ENCODE measurements at regions not wholly inside any gene's neighbourhood (a gene's known extent, or its start where the extent isn't known, plus 50 kb on each side); places are given as distances from the start of the nearest gene placed in this dataset.

DNA sequence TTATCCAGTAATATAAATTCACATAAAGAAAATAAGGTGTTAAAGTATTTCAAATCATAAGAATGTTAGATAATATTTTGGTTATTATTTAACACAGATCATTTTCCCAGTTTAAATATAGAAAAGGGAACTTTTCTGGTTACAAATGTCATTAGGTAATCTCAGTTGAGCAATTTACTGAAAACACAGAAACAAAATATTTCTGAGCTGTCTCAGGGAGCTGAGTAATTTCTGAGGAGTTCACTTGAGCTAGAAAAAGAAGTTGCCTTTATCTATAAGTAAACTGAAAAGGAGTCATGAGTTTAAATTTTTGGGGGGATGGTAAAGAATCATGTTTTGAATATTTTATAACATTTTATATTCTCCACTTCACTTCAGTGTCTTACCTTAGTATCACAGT, 855.4 kb upstream of the ARPP21 start:
- Histone ChIP-seq H4K12ac (ENCODE audit: low read depth, low read length) (no peak overlapping the region), H3K9me3 (ENCODE audit: insufficient read depth, low read depth, low read length) (no peaks in the 10 kb centered on the region), H4K8ac (ENCODE audit: low read depth, low read length) (no peak overlapping the region), H3K27me3 (ENCODE audit: insufficient read depth, low read length) (no peaks in the 10 kb centered on the region), H3K79me2 (ENCODE audit: control insufficient read depth, insufficient read depth, low read length, poor library complexity) (no peaks in the 10 kb centered on the region), H2AK5ac (ENCODE audit: low read length) (no peak overlapping the region), H3K9ac (ENCODE audit: low read length) (no peak overlapping the region), H3K36me3 (ENCODE audit: control insufficient read depth in 1 of 2, insufficient read depth in 2 of 2, low read length in 2 of 2) (no peaks in the 10 kb centered on the region), H3K4ac (ENCODE audit: low read depth, low read length) (no peak overlapping the region), H3K14ac (ENCODE audit: low read length) (no peak overlapping the region), H3K4me1 (ENCODE audit: control insufficient read depth in 1 of 2, insufficient read depth in 2 of 2, low read length in 2 of 2) (peaks cover 0 to 2% of the 10 kb centered on the region in 2 experiments), H4K91ac (ENCODE audit: low read depth, low read length) (no peak overlapping the region), H3K18ac (ENCODE audit: low read length) (no peak overlapping the region), H2BK12ac (ENCODE audit: low read length) (no peak overlapping the region), H3K27ac (ENCODE audit: low read depth, low read length) (no peak overlapping the region), H2BK5ac (ENCODE audit: low read depth, low read length, poor library complexity) (no peak overlapping the region), H3K4me2 (ENCODE audit: low read length) (no peak overlapping the region), H3K4me3 (ENCODE audit: low read depth, low read length) (no peak overlapping the region), H3K23ac (ENCODE audit: low read length) (no peak overlapping the region), H2AFZ (ENCODE audit: insufficient read depth, low read length, poor library complexity) (no peak overlapping the region), H2BK120ac (ENCODE audit: insufficient read depth, low read length, poor library complexity) (no peak overlapping the region), H3K79me1 (ENCODE audit: low read length) (no peaks in the 10 kb centered on the region)
- DNase-seq: peak in 1 of 2 donors; percentile 52

DNA sequence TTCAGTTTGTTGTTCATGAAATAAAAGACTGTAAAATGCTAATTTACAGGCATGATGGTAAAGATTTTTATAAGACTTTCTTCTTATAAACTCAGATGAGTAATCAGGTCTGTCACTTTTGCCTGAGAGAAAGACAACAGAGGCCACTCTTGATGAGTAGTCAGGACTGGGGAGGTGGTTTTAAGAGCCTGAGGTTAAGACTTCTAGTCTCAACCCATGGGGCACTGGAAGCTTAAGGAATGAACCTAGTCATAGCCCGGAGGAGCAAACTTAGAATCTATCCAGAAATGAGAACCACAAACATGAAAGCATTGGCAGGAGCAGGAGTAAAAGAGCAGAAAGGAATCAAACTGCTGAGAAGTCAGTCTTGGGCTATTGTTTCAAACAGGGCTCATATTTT, 846.3 kb upstream of the ARPP21 start:
- H3K9me3 ChIP-seq (ENCODE audit: insufficient read depth, low read depth, low read length): no peaks in the 10 kb centered on the region
- H2AK5ac ChIP-seq (ENCODE audit: low read length): no peak overlapping the region
- H3K4me2 ChIP-seq (ENCODE audit: low read length): no peak overlapping the region
- H3K4ac ChIP-seq (ENCODE audit: low read depth, low read length): no peak overlapping the region
- WGBS (ENCODE audit: extremely low coverage, insufficient coverage, insufficient read length): no CpG with 5 or more reads among the region's 1 CpG
- no peak overlapping the region for H2BK5ac ChIP-seq (ENCODE audit: low read depth, low read length, poor library complexity)
- H3K27ac ChIP-seq (ENCODE audit: low read depth, low read length): no peak overlapping the region
- H2BK12ac ChIP-seq (ENCODE audit: low read length): no peak overlapping the region
- no peaks in the 10 kb centered on the region for H3K4me1 ChIP-seq (ENCODE audit: control insufficient read depth in 1 of 2, insufficient read depth in 2 of 2, low read length in 2 of 2)
- DNase-seq: no peak
- no peaks in the 10 kb centered on the region for H3K27me3 ChIP-seq (ENCODE audit: insufficient read depth, low read length)
- H4K91ac ChIP-seq (ENCODE audit: low read depth, low read length): no peak overlapping the region
- no peaks in the 10 kb centered on the region for H3K79me2 ChIP-seq (ENCODE audit: control insufficient read depth, insufficient read depth, low read length, poor library complexity)
- no peak overlapping the region for H3K23ac ChIP-seq (ENCODE audit: low read length)
- H3K4me3 ChIP-seq (ENCODE audit: low read depth, low read length): no peak overlapping the region
- H3K36me3 ChIP-seq (ENCODE audit: control insufficient read depth in 1 of 2, insufficient read depth in 2 of 2, low read length in 2 of 2): no peaks in the 10 kb centered on the region
- H4K12ac ChIP-seq (ENCODE audit: low read depth, low read length): no peak overlapping the region
- H3K18ac ChIP-seq (ENCODE audit: low read length): no peak overlapping the region
- H3K79me1 ChIP-seq (ENCODE audit: low read length): no peaks in the 10 kb centered on the region
- H3K9ac ChIP-seq (ENCODE audit: low read length): no peak overlapping the region
- H2BK120ac ChIP-seq (ENCODE audit: insufficient read depth, low read length, poor library complexity): no peak overlapping the region
- H2AFZ ChIP-seq (ENCODE audit: insufficient read depth, low read length, poor library complexity): no peak overlapping the region
- no peak overlapping the region for H3K14ac ChIP-seq (ENCODE audit: low read length)
- H4K8ac ChIP-seq (ENCODE audit: low read depth, low read length): no peak overlapping the region

DNA sequence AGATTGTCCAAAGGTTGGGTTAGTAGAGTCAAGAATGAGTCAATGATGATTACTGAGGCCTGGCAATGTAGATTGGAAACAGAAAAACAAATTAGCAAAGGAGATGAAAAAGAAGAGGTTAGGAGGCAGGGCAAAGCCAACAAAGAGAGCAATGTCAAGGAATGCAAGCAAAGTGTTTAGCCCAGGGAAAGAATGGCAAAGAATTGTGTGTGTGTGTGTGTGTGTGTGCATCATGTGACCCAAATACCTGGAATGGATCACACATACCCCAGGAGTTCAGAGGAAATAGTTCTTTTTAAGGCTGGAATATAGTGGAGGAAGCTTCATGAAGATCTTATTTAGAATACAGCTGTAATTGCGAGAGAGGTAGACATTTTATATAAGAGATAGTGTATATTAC, 831.7 kb upstream of the ARPP21 start:
- Histone ChIP-seq H3K14ac (ENCODE audit: low read length) (no peak overlapping the region), H3K27ac (ENCODE audit: low read depth, low read length) (no peak overlapping the region), H3K4me2 (ENCODE audit: low read length) (no peak overlapping the region), H2AK5ac (ENCODE audit: low read length) (no peak overlapping the region), H3K4me3 (ENCODE audit: low read depth, low read length) (no peak overlapping the region), H3K23ac (ENCODE audit: low read length) (no peak overlapping the region), H3K18ac (ENCODE audit: low read length) (no peak overlapping the region), H2AFZ (ENCODE audit: insufficient read depth, low read length, poor library complexity) (no peak overlapping the region), H3K4me1 (ENCODE audit: control insufficient read depth in 1 of 2, insufficient read depth in 2 of 2, low read length in 2 of 2) (no peaks in the 10 kb centered on the region), H3K4ac (ENCODE audit: low read depth, low read length) (no peak overlapping the region), H3K79me2 (ENCODE audit: control insufficient read depth, insufficient read depth, low read length, poor library complexity) (no peaks in the 10 kb centered on the region), H4K12ac (ENCODE audit: low read depth, low read length) (no peak overlapping the region), H3K9me3 (ENCODE audit: insufficient read depth, low read depth, low read length) (no peaks in the 10 kb centered on the region), H3K9ac (ENCODE audit: low read length) (no peak overlapping the region), H4K91ac (ENCODE audit: low read depth, low read length) (no peak overlapping the region), H2BK5ac (ENCODE audit: low read depth, low read length, poor library complexity) (no peak overlapping the region), H3K36me3 (ENCODE audit: control insufficient read depth in 1 of 2, insufficient read depth in 2 of 2, low read length in 2 of 2) (no peaks in the 10 kb centered on the region), H4K8ac (ENCODE audit: low read depth, low read length) (no peak overlapping the region), H2BK120ac (ENCODE audit: insufficient read depth, low read length, poor library complexity) (no peak overlapping the region), H3K27me3 (ENCODE audit: insufficient read depth, low read length) (no peaks in the 10 kb centered on the region), H2BK12ac (ENCODE audit: low read length) (no peak overlapping the region), H3K79me1 (ENCODE audit: low read length) (peaks cover 1% of the 10 kb centered on the region)
- DNase-seq: no peak
- no CpG with 5 or more reads among the region's 1 CpG for WGBS (ENCODE audit: extremely low coverage, insufficient coverage, insufficient read length)

DNA sequence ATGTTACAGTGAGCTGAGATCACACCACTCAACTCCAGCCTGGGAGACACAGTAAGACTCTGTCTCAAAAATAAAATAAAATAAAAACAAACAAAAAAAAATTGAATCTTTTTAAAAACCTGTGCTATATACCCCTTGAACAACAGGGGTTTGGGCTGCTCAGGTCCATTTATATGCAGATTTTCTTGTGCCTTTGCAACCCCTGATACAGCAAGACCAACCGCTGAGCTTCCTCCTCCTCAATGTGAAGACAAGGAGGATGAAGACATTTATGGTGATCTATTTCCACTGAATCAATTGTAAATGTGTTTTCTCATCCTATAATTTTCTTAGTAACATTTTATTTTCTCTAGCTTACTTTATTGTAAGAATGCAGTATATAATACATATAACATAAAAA, 831.0 kb upstream of the ARPP21 start:
- WGBS (ENCODE audit: extremely low coverage, insufficient coverage, insufficient read length): no CpG with 5 or more reads among the region's 1 CpG

More for the DNA sequence above, 831.0 kb upstream of the ARPP21 start:
- no peak overlapping the region for H2AFZ ChIP-seq (ENCODE audit: insufficient read depth, low read length, poor library complexity)
- H3K9me3 ChIP-seq (ENCODE audit: insufficient read depth, low read depth, low read length): no peaks in the 10 kb centered on the region
- H3K27ac ChIP-seq (ENCODE audit: low read depth, low read length): no peak overlapping the region
- H4K8ac ChIP-seq (ENCODE audit: low read depth, low read length): no peak overlapping the region
- no peak overlapping the region for H3K23ac ChIP-seq (ENCODE audit: low read length)
- no peak overlapping the region for H3K4ac ChIP-seq (ENCODE audit: low read depth, low read length)
- peak overlapping the region; percentile 64 for H2BK12ac ChIP-seq (ENCODE audit: low read length)
- H3K79me1 ChIP-seq (ENCODE audit: low read length): peaks cover 1% of the 10 kb centered on the region
- H2AK5ac ChIP-seq (ENCODE audit: low read length): no peak overlapping the region
- H3K4me3 ChIP-seq (ENCODE audit: low read depth, low read length): no peak overlapping the region
- no peaks in the 10 kb centered on the region for H3K4me1 ChIP-seq (ENCODE audit: control insufficient read depth in 1 of 2, insufficient read depth in 2 of 2, low read length in 2 of 2)
- H3K4me2 ChIP-seq (ENCODE audit: low read length): no peak overlapping the region
- H2BK120ac ChIP-seq (ENCODE audit: insufficient read depth, low read length, poor library complexity): no peak overlapping the region
- no peak overlapping the region for H4K12ac ChIP-seq (ENCODE audit: low read depth, low read length)
- H3K36me3 ChIP-seq (ENCODE audit: control insufficient read depth in 1 of 2, insufficient read depth in 2 of 2, low read length in 2 of 2): no peaks in the 10 kb centered on the region
- no peaks in the 10 kb centered on the region for H3K79me2 ChIP-seq (ENCODE audit: control insufficient read depth, insufficient read depth, low read length, poor library complexity)
- H3K27me3 ChIP-seq (ENCODE audit: insufficient read depth, low read length): no peaks in the 10 kb centered on the region
- H4K91ac ChIP-seq (ENCODE audit: low read depth, low read length): no peak overlapping the region
- H3K14ac ChIP-seq (ENCODE audit: low read length): no peak overlapping the region
- H3K9ac ChIP-seq (ENCODE audit: low read length): no peak overlapping the region
- no peak overlapping the region for H3K18ac ChIP-seq (ENCODE audit: low read length)
- H2BK5ac ChIP-seq (ENCODE audit: low read depth, low read length, poor library complexity): peak overlapping the region; percentile 10
- DNase-seq: no peak

Data from trophoblast cell (in vitro differentiated cells and primary cell).